HEK293T (cell line): ENCODE measurements at regions not wholly inside any gene's neighbourhood (a gene's known extent, or its start where the extent isn't known, plus 50 kb on each side); places are given as distances from the start of the nearest gene placed in this dataset.

Experiments
- CTCF ChIA-PET: fragments of 350-600 bp; formaldehyde crosslinking; extraction: SDS; loops from one replicate; lab custom pipeline; 2021; ENCODE audit warnings: antibody characterized with exemption, inconsistent platforms; lab: Yijun Ruan, JAX
- POLR2A ChIA-PET: fragments of 350-600 bp; formaldehyde crosslinking; extraction: SDS; loops from one replicate; lab custom pipeline; 2020; ENCODE audit warnings: antibody characterized with exemption, inconsistent platforms; lab: Yijun Ruan, JAX
- DNase-seq: peaks from one replicate; pipeline ENCODE4 v3.0.0; 2012; ENCODE audit warnings: mixed read lengths; ENCODE audit errors: extremely low spot score
- ARNT ChIP-seq: fragments of 450-650 bp; IDR thresholded peaks from 2 replicates; pipeline ENCODE4 v1.6.1; 2017; ENCODE audit warnings: mild to moderate bottlenecking
- BHLHE40 ChIP-seq: fragments of 450-650 bp; IDR thresholded peaks from 2 replicates; pipeline ENCODE4 v1.6.1; 2016; ENCODE audit warnings: mild to moderate bottlenecking, moderate library complexity, borderline replicate concordance
- CTBP1 ChIP-seq: fragments of 450-650 bp; IDR thresholded peaks from 2 replicates; pipeline ENCODE4 v1.6.1; 2016; ENCODE audit warnings: borderline replicate concordance
- ELF4 ChIP-seq: fragments of 450-650 bp; IDR thresholded peaks from 2 replicates; pipeline ENCODE4 v1.6.1; 2017; ENCODE audit warnings: antibody characterized with exemption
- FOXA1 ChIP-seq: fragments of 450-650 bp; IDR thresholded peaks from 2 replicates; pipeline ENCODE4 v1.6.1; 2016; ENCODE audit warnings: mild to moderate bottlenecking
- FOXK2 ChIP-seq: fragments of 450-650 bp; IDR thresholded peaks from 2 replicates; pipeline ENCODE4 v1.6.1; 2016; ENCODE audit warnings: mild to moderate bottlenecking
- FOXM1 ChIP-seq: fragments of 450-650 bp; IDR thresholded peaks from 2 replicates; pipeline ENCODE4 v1.6.1; 2017; ENCODE audit warnings: mild to moderate bottlenecking, borderline replicate concordance
- HDGF ChIP-seq: fragments of 450-650 bp; IDR thresholded peaks from 2 replicates; pipeline ENCODE4 v1.6.1; 2017; ENCODE audit warnings: antibody characterized with exemption, borderline replicate concordance
- L3MBTL2 ChIP-seq: fragments of 450-650 bp; conservative IDR thresholded peaks from 2 replicates; pipeline ENCODE4 v1.6.1; 2016; ENCODE audit warnings: mild to moderate bottlenecking
- LEF1 ChIP-seq: fragments of 450-650 bp; IDR thresholded peaks from 2 replicates; pipeline ENCODE4 v1.6.1; 2017; ENCODE audit warnings: mild to moderate bottlenecking, borderline replicate concordance
- NFRKB ChIP-seq: fragments of 450-650 bp; IDR thresholded peaks from 2 replicates; pipeline ENCODE4 v1.6.1; 2016; ENCODE audit warnings: mild to moderate bottlenecking, moderate library complexity
- SP1 ChIP-seq: fragments of 450-650 bp; IDR thresholded peaks from 2 replicates; pipeline ENCODE4 v1.6.1; 2017
- SUZ12 ChIP-seq: fragments of 450-650 bp; IDR thresholded peaks from 2 replicates; pipeline ENCODE4 v1.6.1; 2016; ENCODE audit warnings: mild to moderate bottlenecking
- TARDBP ChIP-seq: fragments of 450-650 bp; IDR thresholded peaks from 2 replicates; pipeline ENCODE4 v1.6.1; 2016
- ZNF384 ChIP-seq: fragments of 450-650 bp; IDR thresholded peaks from 2 replicates; pipeline ENCODE4 v1.6.1; 2016
- TF ChIP-seq, protein P1 (sequence below): fragments of 450-650 bp; IDR thresholded peaks from 2 replicates; pipeline ENCODE4 v1.6.1; 2016

DNA sequence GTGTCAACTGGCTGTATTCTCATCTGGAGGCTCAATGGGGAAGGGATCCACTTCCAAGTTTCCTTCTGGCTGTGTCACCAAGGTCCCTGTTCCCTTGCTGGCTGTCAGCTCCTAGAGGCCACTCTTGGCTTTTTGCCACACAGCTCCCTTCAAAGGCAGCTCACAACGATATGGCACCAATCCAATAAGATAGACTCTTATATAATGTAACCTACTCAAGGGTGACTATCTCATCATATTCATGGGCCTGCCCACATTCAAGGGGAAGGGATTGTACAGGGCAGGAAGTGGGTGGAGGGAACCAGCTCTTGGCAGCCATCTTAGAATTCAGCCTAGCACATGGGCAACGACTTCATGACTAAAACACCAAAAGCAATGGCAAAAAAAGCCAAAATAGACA is 98.7 kb upstream of the PLXNC1 start:
- no peak for DNase-seq
- CTCF ChIA-PET: no interaction called here
- POLR2A ChIA-PET: no interaction called here
- TF ChIP-seq L3MBTL2: no peak
- TF ChIP-seq ARNT: no peak
- TF ChIP-seq FOXM1: no peak
- no peak for TF ChIP-seq SUZ12
- no peak for TF ChIP-seq NFRKB
- no peak for TF ChIP-seq LEF1
- TF ChIP-seq SP1: no peak
- TF ChIP-seq, protein P1, sequence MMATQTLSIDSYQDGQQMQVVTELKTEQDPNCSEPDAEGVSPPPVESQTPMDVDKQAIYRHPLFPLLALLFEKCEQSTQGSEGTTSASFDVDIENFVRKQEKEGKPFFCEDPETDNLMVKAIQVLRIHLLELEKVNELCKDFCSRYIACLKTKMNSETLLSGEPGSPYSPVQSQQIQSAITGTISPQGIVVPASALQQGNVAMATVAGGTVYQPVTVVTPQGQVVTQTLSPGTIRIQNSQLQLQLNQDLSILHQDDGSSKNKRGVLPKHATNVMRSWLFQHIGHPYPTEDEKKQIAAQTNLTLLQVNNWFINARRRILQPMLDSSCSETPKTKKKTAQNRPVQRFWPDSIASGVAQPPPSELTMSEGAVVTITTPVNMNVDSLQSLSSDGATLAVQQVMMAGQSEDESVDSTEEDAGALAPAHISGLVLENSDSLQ: no peak
- TF ChIP-seq ZNF384: no peak
- no peak for TF ChIP-seq FOXK2
- TF ChIP-seq TARDBP: no peak
- TF ChIP-seq ELF4: no peak

DNA sequence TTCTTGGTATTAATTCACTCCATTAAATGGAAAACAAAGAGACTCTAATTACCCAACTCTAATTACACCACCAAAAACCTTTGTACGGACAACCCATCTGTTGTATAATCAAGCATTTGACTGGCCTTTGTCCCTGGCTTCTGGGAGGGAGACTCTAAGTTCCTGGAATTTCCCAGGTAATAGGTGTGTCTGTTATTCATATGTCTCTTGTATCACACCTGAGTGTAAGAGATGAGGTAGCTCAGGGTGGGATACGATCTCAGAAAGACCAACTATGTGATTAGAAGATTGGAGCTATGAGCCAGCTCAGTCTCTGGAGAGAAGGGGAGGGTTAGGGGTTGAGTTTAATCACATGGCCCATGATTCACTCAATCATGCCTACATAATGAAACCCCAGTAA is 94.7 kb upstream of the PLXNC1 start:
- DNase-seq: no peak
- POLR2A ChIA-PET: no interaction called here
- CTCF ChIA-PET: no interaction called here

DNA sequence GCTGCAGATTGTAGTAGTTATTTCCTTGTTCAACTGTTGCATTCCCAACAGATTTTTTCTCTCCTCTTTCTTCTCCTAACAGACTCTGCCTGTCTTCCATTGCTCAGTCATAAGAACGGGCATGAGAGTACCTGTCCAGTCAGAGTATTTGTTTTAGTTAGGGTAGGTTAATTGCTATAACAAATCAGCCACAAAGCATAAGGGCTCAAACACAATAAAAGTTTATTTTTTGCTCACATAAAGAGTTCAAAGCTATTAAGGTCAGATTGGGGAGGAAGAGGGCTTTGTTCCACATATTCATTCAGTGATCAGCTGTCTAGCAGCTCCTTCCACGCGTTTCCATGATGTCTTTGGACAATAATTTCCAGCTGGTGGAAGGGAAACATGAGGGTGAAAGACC is 92.8 kb upstream of the PLXNC1 start:
- POLR2A ChIA-PET: no interaction called here
- CTCF ChIA-PET: no interaction called here
- DNase-seq: no peak
- TF ChIP-seq BHLHE40 (no peak), SUZ12 (no peak), TARDBP (no peak), SP1 (no peak), ARNT (no peak), LEF1 (no peak), FOXK2 (no peak), NFRKB (no peak), ZNF384 (no peak), FOXM1 (no peak), HDGF (no peak), CTBP1 (no peak), ELF4 (no peak)
- TF ChIP-seq, protein P1: no peak

More for the DNA sequence above, 94.7 kb upstream of the PLXNC1 start:
- TF ChIP-seq ELF4 (no peak), BHLHE40 (no peak), NFRKB (no peak), SUZ12 (no peak)
- TF ChIP-seq, protein P1: no peak

DNA sequence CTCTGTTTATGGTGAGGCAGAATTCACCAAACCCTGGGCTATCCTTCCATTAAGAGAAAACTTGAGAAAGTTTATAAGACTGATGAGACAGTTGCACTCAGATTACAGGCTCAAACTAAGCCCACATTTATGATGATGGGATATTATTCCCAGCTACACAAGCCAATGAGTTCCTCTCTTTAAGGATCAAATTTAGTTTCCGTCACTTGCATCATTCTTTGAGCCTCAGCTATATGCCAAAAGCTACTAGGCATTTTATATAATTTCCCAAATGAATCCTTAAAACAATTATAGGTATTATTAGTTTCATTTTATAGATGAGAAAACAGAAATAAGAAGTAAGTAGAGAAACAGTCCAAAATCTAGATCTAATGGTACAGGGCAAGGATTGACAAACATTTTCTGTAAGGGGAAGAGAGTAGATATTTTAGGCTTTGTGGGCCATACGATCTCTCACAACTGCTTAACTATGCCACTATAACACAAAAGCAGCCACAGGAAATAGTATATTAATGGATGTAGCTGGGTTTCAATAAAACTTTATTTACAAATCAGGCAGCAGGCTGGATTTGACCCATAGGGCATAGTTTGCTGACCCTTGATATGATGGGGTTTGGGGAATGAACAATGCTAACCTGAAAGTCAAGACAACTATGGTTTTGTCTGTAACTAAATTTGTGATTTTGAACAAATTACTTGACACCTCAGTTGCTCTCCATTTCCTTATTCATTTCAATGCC is 91.8 kb upstream of the PLXNC1 start:
- no peak for DNase-seq
- TF ChIP-seq CTBP1: no peak
- TF ChIP-seq SP1: no peak
- no peak for TF ChIP-seq BHLHE40
- no peak for TF ChIP-seq L3MBTL2
- no peak for TF ChIP-seq ELF4
- ChIA-PET CTCF (no interaction called here), POLR2A (no interaction called here)

DNA sequence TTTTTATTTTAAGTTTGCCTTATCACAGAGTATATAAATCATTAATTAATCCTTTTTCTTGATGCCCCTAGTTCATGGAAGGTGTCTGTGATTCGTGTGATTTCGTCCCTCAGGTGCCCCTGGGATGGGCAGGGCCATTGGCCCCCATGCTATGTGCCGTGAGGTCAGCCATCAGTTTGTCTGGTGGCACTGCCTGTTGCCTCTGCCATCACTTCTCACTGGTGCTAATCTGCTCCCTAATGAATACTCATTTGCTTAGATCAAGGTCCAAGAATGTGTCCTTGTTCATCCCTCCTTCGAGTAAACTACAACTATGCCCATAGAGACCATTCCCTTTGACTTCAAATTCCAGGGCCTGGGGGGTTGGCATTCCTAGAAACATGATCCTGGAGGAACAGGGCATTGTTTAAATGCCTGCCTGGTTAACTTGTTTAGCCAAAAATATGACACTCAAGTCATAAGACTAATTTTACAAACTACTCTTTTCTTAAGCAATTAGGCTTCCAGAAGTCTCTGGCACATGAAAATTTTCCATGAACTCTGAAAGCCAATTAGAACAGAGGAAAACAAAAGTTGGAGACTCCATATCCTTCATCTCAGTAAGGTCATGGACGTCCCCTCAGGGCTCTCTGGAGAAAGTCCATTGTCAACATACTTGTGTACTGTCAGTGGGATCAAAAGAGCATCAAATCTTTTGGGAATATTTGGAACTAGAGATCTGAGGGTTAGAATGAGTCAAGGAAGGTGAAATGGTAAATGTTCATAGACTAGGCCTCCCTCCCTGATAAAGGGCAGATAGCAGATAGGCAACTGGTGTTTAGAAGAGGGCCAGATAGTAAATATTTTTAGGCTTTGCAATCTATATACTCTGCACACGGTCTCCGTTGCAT is 90.9 kb upstream of the PLXNC1 start:
- DNase-seq: no peak
- ChIA-PET CTCF (no interaction called here), POLR2A (no interaction called here)
- no peak for TF ChIP-seq SUZ12
- no peak for TF ChIP-seq FOXM1
- TF ChIP-seq ZNF384: no peak
- TF ChIP-seq FOXK2: no peak
- TF ChIP-seq LEF1: no peak
- no peak for TF ChIP-seq TARDBP
- TF ChIP-seq SP1: no peak
- TF ChIP-seq ELF4: no peak
- TF ChIP-seq L3MBTL2: no peak
- TF ChIP-seq HDGF: no peak
- TF ChIP-seq NFRKB: no peak
- no peak for TF ChIP-seq CTBP1
- no peak for TF ChIP-seq BHLHE40
- TF ChIP-seq, protein P1: no peak
- no peak for TF ChIP-seq FOXA1
- no peak for TF ChIP-seq ARNT
